ENCODE measurements at regions not wholly inside any gene's neighbourhood (a gene's known extent, or its start where the extent isn't known, plus 50 kb on each side); places are given as distances from the start of the nearest gene placed in this dataset.

GRCh38 chr13:111552891-111553655 lies 232.6 kb downstream of the TEX29 start:
- TF ChIP-seq EZH2 (IDR thresholded peaks at IDR 0.05; ENCODE audit: borderline replicate concordance, insufficient read depth, low read length, poor library complexity, severe bottlenecking) (no peak), CTCF (IDR thresholded peaks at IDR 0.05; ENCODE audit: poor library complexity, severe bottlenecking) (no peak), EP300 (conservative IDR thresholded peaks at IDR 0.05; ENCODE audit: poor library complexity, severe bottlenecking) (no peak), TAF1 (IDR thresholded peaks at IDR 0.05; ENCODE audit: low read depth) (no peak), REST (IDR thresholded peaks at IDR 0.05; ENCODE audit: borderline replicate concordance) (no peak), SMC3 (conservative IDR thresholded peaks at IDR 0.05; ENCODE audit: poor library complexity) (no peak), RAD21 (conservative IDR thresholded peaks at IDR 0.05) (no peak)
